ENCODE measurements at regions not wholly inside any gene's neighbourhood (a gene's known extent, or its start where the extent isn't known, plus 50 kb on each side); places are given as distances from the start of the nearest gene placed in this dataset.

DNA sequence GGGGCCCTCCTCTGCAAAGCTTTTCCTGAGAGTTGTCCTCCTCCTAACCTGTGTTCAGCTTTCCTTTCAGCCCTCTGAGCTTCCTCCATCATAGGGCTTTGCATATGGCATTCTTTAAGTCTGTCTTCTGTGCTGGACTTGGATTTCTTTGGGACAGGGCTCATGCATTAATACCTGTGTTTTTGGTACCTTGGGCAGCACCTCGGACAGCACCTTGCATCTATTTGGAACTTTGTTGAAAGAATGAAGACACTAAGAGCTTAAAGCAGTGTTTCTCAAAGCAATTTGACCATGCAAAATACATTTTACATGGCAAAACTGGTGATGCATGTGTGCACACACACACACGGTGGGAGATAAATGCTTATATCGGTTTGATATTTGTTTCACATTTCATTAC, 115.0 kb upstream of the SRRM4 start:
- TF ChIP-seq, protein P1, sequence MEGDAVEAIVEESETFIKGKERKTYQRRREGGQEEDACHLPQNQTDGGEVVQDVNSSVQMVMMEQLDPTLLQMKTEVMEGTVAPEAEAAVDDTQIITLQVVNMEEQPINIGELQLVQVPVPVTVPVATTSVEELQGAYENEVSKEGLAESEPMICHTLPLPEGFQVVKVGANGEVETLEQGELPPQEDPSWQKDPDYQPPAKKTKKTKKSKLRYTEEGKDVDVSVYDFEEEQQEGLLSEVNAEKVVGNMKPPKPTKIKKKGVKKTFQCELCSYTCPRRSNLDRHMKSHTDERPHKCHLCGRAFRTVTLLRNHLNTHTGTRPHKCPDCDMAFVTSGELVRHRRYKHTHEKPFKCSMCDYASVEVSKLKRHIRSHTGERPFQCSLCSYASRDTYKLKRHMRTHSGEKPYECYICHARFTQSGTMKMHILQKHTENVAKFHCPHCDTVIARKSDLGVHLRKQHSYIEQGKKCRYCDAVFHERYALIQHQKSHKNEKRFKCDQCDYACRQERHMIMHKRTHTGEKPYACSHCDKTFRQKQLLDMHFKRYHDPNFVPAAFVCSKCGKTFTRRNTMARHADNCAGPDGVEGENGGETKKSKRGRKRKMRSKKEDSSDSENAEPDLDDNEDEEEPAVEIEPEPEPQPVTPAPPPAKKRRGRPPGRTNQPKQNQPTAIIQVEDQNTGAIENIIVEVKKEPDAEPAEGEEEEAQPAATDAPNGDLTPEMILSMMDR (IDR thresholded peaks at IDR 0.05; ENCODE audit: low read depth, low read length): no peak
- in situ Hi-C loops (cut with HindIII; ENCODE audit: low sequenced_read_pairs): no loop called here
- H3K4me3 ChIP-seq (ENCODE audit: low read depth, low read length): no peak overlapping the region
- DNase-seq (ENCODE audit: low read depth, low spot score): no peak

DNA sequence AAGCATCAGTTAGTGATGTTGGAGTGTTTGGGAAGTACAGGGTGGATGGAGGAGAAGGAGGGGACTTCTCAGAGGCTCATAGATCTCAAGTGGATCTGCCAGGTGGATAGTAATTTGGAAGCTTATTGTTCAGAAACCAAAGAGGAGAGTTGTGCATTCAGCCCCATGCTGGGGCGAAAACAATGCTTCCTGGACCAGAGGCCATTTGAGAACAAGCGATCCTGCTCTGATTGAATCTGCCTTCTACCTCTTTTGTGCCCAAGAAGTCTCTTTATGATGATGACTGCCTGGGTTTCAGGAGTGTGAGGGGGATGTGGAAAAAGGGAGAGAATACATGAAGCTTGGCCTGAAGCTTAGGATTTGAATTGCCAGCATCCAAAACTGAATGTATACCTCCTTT, 110.8 kb upstream of the SRRM4 start:
- H3K4me3 ChIP-seq (ENCODE audit: low read depth, low read length): no peak overlapping the region
- in situ Hi-C loops (cut with HindIII; ENCODE audit: low sequenced_read_pairs): no loop called here
- no peak for DNase-seq (ENCODE audit: low read depth, low spot score)
- TF ChIP-seq, protein P1 (IDR thresholded peaks at IDR 0.05; ENCODE audit: low read depth, low read length): no peak

DNA sequence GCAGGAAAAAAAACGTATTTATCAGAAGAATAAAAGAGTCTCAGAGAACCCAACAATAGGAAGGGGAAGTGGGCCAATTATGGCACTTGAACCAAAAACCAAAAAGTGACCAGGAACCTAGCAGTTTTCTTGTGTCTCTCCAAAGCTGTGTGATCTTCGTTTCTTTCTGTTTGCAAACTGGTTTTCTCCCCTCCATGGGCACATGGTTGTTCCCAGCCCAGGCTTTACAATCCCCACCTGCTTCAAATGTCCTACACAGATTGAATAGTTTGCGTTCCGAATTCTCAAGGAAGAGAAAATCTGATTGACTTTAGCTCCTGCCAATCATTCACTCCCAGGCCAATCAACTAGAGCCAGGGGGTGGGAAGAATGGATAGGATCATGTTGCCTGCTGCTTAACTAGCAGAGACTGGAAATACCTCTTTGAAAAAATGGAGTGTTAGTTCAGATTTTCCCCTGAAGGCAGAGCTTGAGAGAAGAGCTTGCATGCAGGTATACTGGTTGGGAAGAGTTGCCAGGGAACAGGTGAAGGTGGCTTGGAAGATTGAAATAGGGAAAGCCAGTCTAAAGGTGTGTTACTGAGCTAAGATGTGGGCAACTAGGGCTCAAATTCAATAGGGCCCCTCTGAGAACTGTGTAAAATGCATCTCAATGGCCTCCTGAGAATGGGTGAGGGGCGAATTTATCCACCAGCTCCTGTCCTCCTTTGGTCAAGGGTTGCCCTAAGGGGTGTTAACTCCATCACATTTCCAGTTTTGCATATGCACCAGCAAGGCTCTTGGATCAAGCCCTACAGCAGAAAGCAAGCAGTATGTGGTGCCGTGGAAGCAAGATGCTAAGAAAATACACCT, 106.4 kb upstream of the SRRM4 start:
- in situ Hi-C loops (cut with HindIII; ENCODE audit: low sequenced_read_pairs): no loop called here
- TF ChIP-seq, protein P1 (IDR thresholded peaks at IDR 0.05; ENCODE audit: low read depth, low read length): no peak
- H3K4me3 ChIP-seq (ENCODE audit: low read depth, low read length): no peak overlapping the region
- DNase-seq (ENCODE audit: low read depth, low spot score): no peak

DNA sequence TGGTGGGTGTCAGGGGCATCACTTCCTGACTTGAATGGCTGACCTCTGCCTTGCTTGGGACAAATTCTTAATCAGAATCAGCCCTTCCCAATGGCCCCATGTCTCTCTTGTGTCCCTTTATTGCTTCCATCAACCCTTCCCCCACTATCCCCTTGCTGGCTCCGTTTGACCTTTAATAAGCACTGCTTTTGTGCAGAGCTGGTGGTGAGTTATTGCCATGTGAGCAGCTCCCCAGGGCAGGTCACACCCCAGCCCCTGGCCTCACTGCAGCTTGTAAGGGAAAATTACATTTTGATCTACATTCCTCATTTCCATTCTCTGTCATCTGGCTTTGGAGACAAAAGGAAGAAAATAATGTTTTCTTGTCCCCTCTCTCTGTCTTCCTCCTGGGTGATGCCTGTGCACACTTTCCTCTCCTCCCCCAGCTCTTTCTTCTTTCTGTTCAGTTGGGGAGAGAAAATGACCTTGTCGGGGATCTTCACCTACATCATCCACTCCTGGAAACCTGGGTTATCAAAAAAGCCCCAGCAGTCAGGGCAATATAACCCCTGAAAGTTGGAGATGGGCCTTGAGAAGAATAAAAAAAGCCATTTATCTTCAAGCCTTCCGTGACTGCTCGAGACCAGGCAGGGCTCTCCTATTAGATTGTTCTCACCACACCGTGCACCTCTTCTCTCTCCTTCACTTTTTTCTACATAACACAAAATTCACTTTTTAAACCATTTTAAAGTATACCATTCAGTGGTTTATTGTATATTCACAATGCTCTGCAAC, 100.4 kb upstream of the SRRM4 start:
- no peak for DNase-seq (ENCODE audit: low read depth, low spot score)

DNA sequence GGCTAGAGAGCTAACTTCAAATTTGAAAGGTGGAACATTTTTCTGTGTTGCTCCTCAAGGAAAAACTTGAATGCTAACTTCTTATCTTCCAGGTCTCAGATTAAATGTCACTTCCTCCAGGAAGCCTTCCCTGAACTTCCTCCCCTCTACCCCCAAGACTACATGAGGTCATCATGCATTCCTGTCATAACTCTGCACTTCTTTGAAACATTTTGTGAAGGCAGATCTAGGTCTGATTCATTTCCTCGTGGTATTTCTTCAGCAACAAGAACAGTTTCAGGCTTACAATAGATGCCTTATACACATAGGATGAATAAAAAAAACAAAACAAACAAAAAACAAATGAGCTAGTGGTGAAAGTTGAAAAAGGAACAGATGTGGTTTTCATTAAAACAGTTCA, 97.1 kb upstream of the SRRM4 start:
- H3K4me3 ChIP-seq (ENCODE audit: low read depth, low read length): no peak overlapping the region
- in situ Hi-C loops (cut with HindIII; ENCODE audit: low sequenced_read_pairs): no loop called here
- DNase-seq (ENCODE audit: low read depth, low spot score): no peak
- TF ChIP-seq, protein P1 (IDR thresholded peaks at IDR 0.05; ENCODE audit: low read depth, low read length): no peak

More for the DNA sequence above, 100.4 kb upstream of the SRRM4 start:
- H3K4me3 ChIP-seq (ENCODE audit: low read depth, low read length): no peak overlapping the region
- in situ Hi-C loops (cut with HindIII; ENCODE audit: low sequenced_read_pairs): no loop called here
- TF ChIP-seq, protein P1 (IDR thresholded peaks at IDR 0.05; ENCODE audit: low read depth, low read length): no peak

DNA sequence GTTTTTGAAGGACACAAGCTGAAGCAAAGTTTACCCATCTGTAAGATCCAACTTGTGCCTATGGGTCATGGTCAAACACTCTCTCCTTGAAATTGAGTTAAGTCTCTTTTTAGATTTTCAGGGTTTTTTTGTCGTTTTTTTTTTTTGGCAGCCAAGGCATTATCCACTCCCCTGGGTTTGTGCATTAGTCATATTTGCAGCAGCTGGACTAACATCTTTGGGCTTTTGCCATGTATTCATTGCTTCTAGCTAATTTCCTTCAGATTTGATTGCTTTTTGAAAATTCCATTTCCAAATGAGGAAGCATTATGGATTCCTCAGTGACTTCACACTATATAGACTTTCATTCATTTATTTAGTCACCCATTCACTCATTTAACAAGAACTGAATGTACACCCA, 80.3 kb upstream of the SRRM4 start:
- no peak for DNase-seq (ENCODE audit: low read depth, low spot score)
- TF ChIP-seq, protein P1 (IDR thresholded peaks at IDR 0.05; ENCODE audit: low read depth, low read length): no peak
- H3K4me3 ChIP-seq (ENCODE audit: low read depth, low read length): no peak overlapping the region
- in situ Hi-C loops (cut with HindIII; ENCODE audit: low sequenced_read_pairs): no loop called here

Measured in astrocyte of the spinal cord (primary cell).